Activated naive CD4-positive, alpha-beta T cell treated with anti-CD3 and anti-CD28 coated beads, Interleukin-2, amount 50 U/mL, for 72 hours (primary cell): ENCODE measurements at regions not wholly inside any gene's neighbourhood (a gene's known extent, or its start where the extent isn't known, plus 50 kb on each side); places are given as distances from the start of the nearest gene placed in this dataset.

ENCODE experiments used
- ATAC-seq, 2 donors: fragments of 150-1000 bp; cut with Tn5 transposase; 2 replicates each; pipeline ENCODE4 v1.10.0; 2021; ENCODE audit warnings: mild to moderate bottlenecking in 2 of 2, moderate library complexity in 2 of 2
- DNase-seq, 2 donors: peaks; one replicate each; pipeline ENCODE4 v3.0.0; 2021 to 2022; ENCODE audit warnings: low spot score in 2 of 2
- H3K27ac Mint-ChIP-seq, 2 donors: one replicate each; pipeline ENCODE4 v1.8.0; 2022; ENCODE audit warnings: mild to moderate bottlenecking in 2 of 2, mixed read lengths in 2 of 2
- H3K36me3 Mint-ChIP-seq, 2 donors: one replicate each; pipeline ENCODE4 v1.8.0; 2022; ENCODE audit warnings: mixed read lengths in 2 of 2
- H3K9me3 Mint-ChIP-seq, 2 donors: one replicate each; pipeline ENCODE4 v1.8.0; 2022; ENCODE audit warnings: mixed read lengths in 2 of 2

- no peak overlapping the region for H3K27ac Mint-ChIP-seq
- peaks cover 11 to 21% of the 10 kb centered on the region in 2 donors for H3K9me3 Mint-ChIP-seq
- ATAC-seq (no peak), DNase-seq (no peak)
- H3K36me3 Mint-ChIP-seq = no peaks in the 10 kb centered on the region
Measured at GRCh38 chr4:19925516-19925915, 326.2 kb upstream of the SLIT2 start.

GRCh38 chr4:19924761-19925160 is 326.9 kb upstream of the SLIT2 start:
- no peak overlapping the region for H3K27ac Mint-ChIP-seq

GRCh38 chr4:19915276-19915675 is 336.4 kb upstream of the SLIT2 start:
- peaks cover 23 to 42% of the 10 kb centered on the region in 2 donors for H3K9me3 Mint-ChIP-seq
- ATAC-seq (no peak), DNase-seq (no peak)
- peaks cover 0 to 18% of the 10 kb centered on the region in 2 donors for H3K36me3 Mint-ChIP-seq
- no peak overlapping the region for H3K27ac Mint-ChIP-seq

More at GRCh38 chr4:19924761-19925160, 326.9 kb upstream of the SLIT2 start:
- ATAC-seq = no peak
- Mint-ChIP-seq H3K9me3 (peaks cover 10 to 21% of the 10 kb centered on the region in 2 donors), H3K36me3 (peaks cover 0 to 1% of the 10 kb centered on the region in 2 donors)
- DNase-seq = no peak

GRCh38 chr4:19913650-19914049 is 338.1 kb upstream of the SLIT2 start:
- ATAC-seq = no peak
- no peak for DNase-seq
- no peak overlapping the region for H3K27ac Mint-ChIP-seq
- H3K36me3 Mint-ChIP-seq = peaks cover 0 to 7% of the 10 kb centered on the region in 2 donors
- H3K9me3 Mint-ChIP-seq = peaks cover 25 to 34% of the 10 kb centered on the region in 2 donors

- Mint-ChIP-seq H3K36me3 (no peaks in the 10 kb centered on the region), H3K9me3 (peaks cover 9 to 25% of the 10 kb centered on the region in 2 donors), H3K27ac (no peak overlapping the region)
- no peak for ATAC-seq
- no peak for DNase-seq
Measured at GRCh38 chr4:19910861-19911525, 340.7 kb upstream of the SLIT2 start.

- no peak for DNase-seq
Measured at GRCh38 chr4:19905024-19905423, 346.7 kb upstream of the SLIT2 start.

GRCh38 chr4:19888587-19888986 is 363.1 kb upstream of the SLIT2 start:
- Mint-ChIP-seq H3K27ac (no peak overlapping the region), H3K9me3 (peaks cover 15 to 17% of the 10 kb centered on the region in 2 donors), H3K36me3 (peaks cover 9 to 12% of the 10 kb centered on the region in 2 donors)
- no peak for DNase-seq
- no peak for ATAC-seq

More at GRCh38 chr4:19905024-19905423, 346.7 kb upstream of the SLIT2 start:
- no peak overlapping the region for H3K27ac Mint-ChIP-seq
- H3K36me3 Mint-ChIP-seq = no peaks in the 10 kb centered on the region
- H3K9me3 Mint-ChIP-seq = peaks cover 8 to 15% of the 10 kb centered on the region in 2 donors
- no peak for ATAC-seq

- ATAC-seq (no peak), DNase-seq (no peak)
- Mint-ChIP-seq H3K27ac (no peak overlapping the region), H3K36me3 (peaks cover 3 to 9% of the 10 kb centered on the region in 2 donors), H3K9me3 (peaks cover 23 to 27% of the 10 kb centered on the region in 2 donors)
Measured at GRCh38 chr4:19883841-19884240, 367.9 kb upstream of the SLIT2 start.

GRCh38 chr4:19880206-19880605 is 371.5 kb upstream of the SLIT2 start:
- H3K36me3 Mint-ChIP-seq = no peaks in the 10 kb centered on the region
- H3K9me3 Mint-ChIP-seq = peaks cover 23 to 24% of the 10 kb centered on the region in 2 donors
- ATAC-seq (no peak), DNase-seq (no peak)
- peak overlapping the region in 1 of 2 donors; percentile 32 for H3K27ac Mint-ChIP-seq

- no peaks in the 10 kb centered on the region for H3K36me3 Mint-ChIP-seq
- peaks cover 23 to 24% of the 10 kb centered on the region in 2 donors for H3K9me3 Mint-ChIP-seq
- no peak for ATAC-seq
- H3K27ac Mint-ChIP-seq = no peak overlapping the region
- no peak for DNase-seq
Measured at GRCh38 chr4:19879330-19879729, 372.4 kb upstream of the SLIT2 start.

- peaks cover 21% of the 10 kb centered on the region in 2 donors for H3K9me3 Mint-ChIP-seq
- ATAC-seq = no peak
- no peak overlapping the region for H3K27ac Mint-ChIP-seq
- no peak for DNase-seq
- H3K36me3 Mint-ChIP-seq = no peaks in the 10 kb centered on the region
Measured at GRCh38 chr4:19857991-19858390, 393.7 kb upstream of the SLIT2 start.

GRCh38 chr4:19857380-19857779 is 394.3 kb upstream of the SLIT2 start:
- H3K36me3 Mint-ChIP-seq = no peaks in the 10 kb centered on the region
- H3K9me3 Mint-ChIP-seq = peaks cover 22 to 25% of the 10 kb centered on the region in 2 donors
- DNase-seq (no peak), ATAC-seq (no peak)
- H3K27ac Mint-ChIP-seq = no peak overlapping the region

- peaks cover 19% of the 10 kb centered on the region in 2 donors for H3K9me3 Mint-ChIP-seq
Measured at GRCh38 chr4:19850909-19851308, 400.8 kb upstream of the SLIT2 start.

GRCh38 chr4:19844446-19844845 is 407.3 kb upstream of the SLIT2 start:
- no peaks in the 10 kb centered on the region for H3K36me3 Mint-ChIP-seq

More at GRCh38 chr4:19850909-19851308, 400.8 kb upstream of the SLIT2 start:
- no peaks in the 10 kb centered on the region for H3K36me3 Mint-ChIP-seq
- ATAC-seq (no peak), DNase-seq (no peak)
- no peak overlapping the region for H3K27ac Mint-ChIP-seq

GRCh38 chr4:19842471-19842870 is 409.2 kb upstream of the SLIT2 start:
- DNase-seq (no peak), ATAC-seq (no peak)
- no peaks in the 10 kb centered on the region for H3K36me3 Mint-ChIP-seq
- peaks cover 4 to 5% of the 10 kb centered on the region in 2 donors for H3K9me3 Mint-ChIP-seq
- no peak overlapping the region for H3K27ac Mint-ChIP-seq

More at GRCh38 chr4:19844446-19844845, 407.3 kb upstream of the SLIT2 start:
- ATAC-seq (no peak), DNase-seq (no peak)
- Mint-ChIP-seq H3K27ac (no peak overlapping the region), H3K9me3 (peaks cover 4 to 5% of the 10 kb centered on the region in 2 donors)

GRCh38 chr4:19838858-19839257 is 412.8 kb upstream of the SLIT2 start:
- H3K27ac Mint-ChIP-seq = no peak overlapping the region
- ATAC-seq (no peak), DNase-seq (no peak)
- H3K36me3 Mint-ChIP-seq = no peaks in the 10 kb centered on the region
- H3K9me3 Mint-ChIP-seq = peaks cover 8 to 9% of the 10 kb centered on the region in 2 donors

- no peak for DNase-seq
- Mint-ChIP-seq H3K27ac (no peak overlapping the region), H3K9me3 (peaks cover 3 to 9% of the 10 kb centered on the region in 2 donors), H3K36me3 (no peaks in the 10 kb centered on the region)
- no peak for ATAC-seq
Measured at GRCh38 chr4:19835429-19835828, 416.3 kb upstream of the SLIT2 start.

GRCh38 chr4:19832411-19832810 is 419.3 kb upstream of the SLIT2 start:
- DNase-seq = no peak
- Mint-ChIP-seq H3K9me3 (peaks cover 9 to 16% of the 10 kb centered on the region in 2 donors), H3K36me3 (no peaks in the 10 kb centered on the region), H3K27ac (no peak overlapping the region)
- no peak for ATAC-seq
